Mesothelial cell of epicardium (in vitro differentiated cells): ENCODE measurements at regions not wholly inside any gene's neighbourhood (a gene's known extent, or its start where the extent isn't known, plus 50 kb on each side); places are given as distances from the start of the nearest gene placed in this dataset.

Experiments
- DNase-seq, 2 experiments: peaks; one replicate each; pipeline ENCODE4 v3.0.0; 2021; ENCODE audit warnings: low spot score in 2 of 2; ENCODE audit not compliant: unreplicated experiment in 2 of 2
- H3K27ac Mint-ChIP-seq: 2 replicates; pipeline ENCODE4 v1.8.0; 2021; ENCODE audit warnings: mixed read lengths
- H3K27me3 Mint-ChIP-seq: 2 replicates; pipeline ENCODE4 v1.8.0; 2021; ENCODE audit warnings: low read depth, mixed read lengths
- H3K36me3 Mint-ChIP-seq: 2 replicates; pipeline ENCODE4 v1.8.0; 2021; ENCODE audit warnings: mixed read lengths
- H3K4me1 Mint-ChIP-seq: 2 replicates; pipeline ENCODE4 v1.8.0; 2021; ENCODE audit warnings: mixed read lengths
- H3K4me3 Mint-ChIP-seq: 2 replicates; pipeline ENCODE4 v1.8.0; 2021; ENCODE audit warnings: mild to moderate bottlenecking, moderate library complexity, mixed read lengths
- H3K9me3 Mint-ChIP-seq: 2 replicates; pipeline ENCODE4 v1.8.0; 2021; ENCODE audit warnings: mixed read lengths
- TF ChIP-seq, protein P1 (sequence below): fragments of 200-600 bp; sonication (generic); IDR thresholded peaks from one replicate; pipeline ENCODE4 v1.5.0; 2021; ENCODE audit warnings: antibody characterized with exemption; ENCODE audit not compliant: unreplicated experiment

DNA sequence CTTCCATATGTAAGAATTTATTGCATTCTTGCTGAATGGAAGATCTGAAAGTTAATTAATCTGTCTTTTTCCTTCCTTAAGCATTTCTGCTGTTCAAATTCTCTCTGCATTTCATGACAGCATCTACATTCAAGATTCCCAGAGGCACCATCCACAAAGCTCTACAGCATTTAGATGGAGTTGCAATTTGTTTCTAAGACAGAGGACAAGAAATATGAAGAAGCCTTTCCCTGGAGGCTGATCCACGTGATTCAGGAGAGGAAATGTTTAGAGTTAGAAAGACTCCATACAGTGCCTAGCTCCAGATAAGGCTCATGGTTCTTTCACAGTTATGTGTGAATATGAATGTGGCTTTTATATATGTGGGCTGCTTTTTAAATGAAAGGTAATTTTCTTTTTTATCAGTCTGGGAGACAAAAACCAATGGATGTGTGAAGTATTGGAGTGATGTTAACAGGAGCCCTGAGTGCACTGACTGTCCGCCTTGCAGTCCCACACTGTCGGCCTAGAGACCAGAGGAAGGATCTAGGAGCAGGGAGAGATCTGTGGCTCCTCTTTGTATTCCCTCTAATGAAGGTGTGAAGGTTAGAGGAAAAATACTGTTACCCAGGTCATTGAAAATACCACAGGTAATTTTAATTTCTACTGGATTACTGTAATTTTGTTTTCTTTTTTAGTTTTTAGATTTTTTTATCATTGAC, 686.6 kb upstream of the GJE1 start:
- Mint-ChIP-seq H3K4me1 (no peaks in the 10 kb centered on the region), H3K27me3 (no peaks in the 10 kb centered on the region), H3K4me3 (no peak overlapping the region), H3K36me3 (no peaks in the 10 kb centered on the region), H3K9me3 (peaks cover 1% of the 10 kb centered on the region), H3K27ac (no peak overlapping the region)
- DNase-seq = no peak
- TF ChIP-seq, protein P1, sequence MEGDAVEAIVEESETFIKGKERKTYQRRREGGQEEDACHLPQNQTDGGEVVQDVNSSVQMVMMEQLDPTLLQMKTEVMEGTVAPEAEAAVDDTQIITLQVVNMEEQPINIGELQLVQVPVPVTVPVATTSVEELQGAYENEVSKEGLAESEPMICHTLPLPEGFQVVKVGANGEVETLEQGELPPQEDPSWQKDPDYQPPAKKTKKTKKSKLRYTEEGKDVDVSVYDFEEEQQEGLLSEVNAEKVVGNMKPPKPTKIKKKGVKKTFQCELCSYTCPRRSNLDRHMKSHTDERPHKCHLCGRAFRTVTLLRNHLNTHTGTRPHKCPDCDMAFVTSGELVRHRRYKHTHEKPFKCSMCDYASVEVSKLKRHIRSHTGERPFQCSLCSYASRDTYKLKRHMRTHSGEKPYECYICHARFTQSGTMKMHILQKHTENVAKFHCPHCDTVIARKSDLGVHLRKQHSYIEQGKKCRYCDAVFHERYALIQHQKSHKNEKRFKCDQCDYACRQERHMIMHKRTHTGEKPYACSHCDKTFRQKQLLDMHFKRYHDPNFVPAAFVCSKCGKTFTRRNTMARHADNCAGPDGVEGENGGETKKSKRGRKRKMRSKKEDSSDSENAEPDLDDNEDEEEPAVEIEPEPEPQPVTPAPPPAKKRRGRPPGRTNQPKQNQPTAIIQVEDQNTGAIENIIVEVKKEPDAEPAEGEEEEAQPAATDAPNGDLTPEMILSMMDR = no peak

DNA sequence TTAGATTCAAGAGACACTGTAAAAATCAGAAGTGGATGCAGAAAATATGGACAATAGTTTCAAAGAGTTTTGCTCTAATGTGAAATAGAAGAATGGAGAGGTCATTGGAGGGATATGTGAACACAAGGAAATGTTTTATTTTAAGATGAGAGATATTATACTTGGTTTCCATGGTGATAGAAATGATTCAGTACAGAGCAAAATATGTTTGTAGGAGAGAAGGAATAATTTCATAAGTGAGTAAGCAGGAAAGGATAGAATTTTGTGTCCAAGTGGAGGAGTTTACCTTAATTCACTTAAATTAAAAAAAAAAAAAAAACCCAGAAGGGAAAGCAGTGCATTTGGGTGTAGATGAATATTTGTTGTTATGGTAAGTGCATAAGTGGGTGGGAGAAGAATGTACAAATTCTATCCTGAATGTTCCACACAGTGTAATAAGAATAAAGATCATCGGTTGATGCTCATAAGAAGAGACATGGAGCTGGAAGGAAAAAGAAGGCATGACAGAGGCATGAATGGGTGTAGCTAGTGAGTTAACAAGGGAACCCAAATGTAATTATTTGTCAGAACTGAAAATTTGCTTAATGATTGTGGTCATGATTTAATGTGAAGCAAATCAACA, 688.9 kb upstream of the GJE1 start:
- no peak for DNase-seq
- H3K36me3 Mint-ChIP-seq = no peaks in the 10 kb centered on the region
- H3K9me3 Mint-ChIP-seq = peaks cover 14% of the 10 kb centered on the region
- H3K27me3 Mint-ChIP-seq = no peaks in the 10 kb centered on the region
- TF ChIP-seq, protein P1 = no peak
- H3K4me1 Mint-ChIP-seq = no peaks in the 10 kb centered on the region
- no peak overlapping the region for H3K4me3 Mint-ChIP-seq
- H3K27ac Mint-ChIP-seq = no peak overlapping the region

DNA sequence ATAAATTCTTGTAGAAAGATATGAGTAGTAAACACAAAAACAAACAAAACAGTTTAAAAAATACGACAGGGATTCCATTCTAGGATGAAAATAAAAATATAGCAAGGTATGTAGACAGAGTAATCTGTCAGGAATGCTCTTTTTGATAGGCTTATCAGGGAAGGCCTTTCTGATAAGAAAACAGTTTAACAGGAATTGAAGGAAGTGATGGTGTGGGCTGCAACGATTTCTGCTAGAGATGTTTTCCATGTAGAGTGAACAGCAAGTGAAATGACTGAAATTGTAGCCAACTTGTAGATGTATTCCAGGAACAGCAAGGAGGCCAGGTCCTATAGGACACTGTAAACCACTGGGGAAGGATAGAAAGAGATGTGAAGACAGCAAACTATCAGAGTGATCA, 689.7 kb upstream of the GJE1 start:
- H3K4me1 Mint-ChIP-seq = no peaks in the 10 kb centered on the region
- DNase-seq = no peak

DNA sequence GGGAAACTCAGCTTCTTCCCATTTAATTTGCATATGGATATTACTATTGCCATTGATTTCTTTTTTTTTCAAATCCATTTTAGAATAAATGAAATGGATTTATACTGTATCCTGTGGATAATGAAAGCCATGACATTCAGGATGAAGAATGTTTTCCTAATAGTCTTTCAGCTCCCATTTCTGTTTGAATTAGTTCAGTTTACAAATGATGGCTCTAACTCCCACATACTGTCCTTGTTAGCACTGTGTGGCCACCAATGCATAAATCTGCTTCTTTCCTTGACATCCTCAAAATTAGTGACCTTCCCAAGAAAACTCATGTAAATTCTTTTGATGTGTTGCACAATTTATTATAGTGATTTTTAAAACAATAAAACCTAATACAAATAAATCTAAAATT, 693.2 kb upstream of the GJE1 start:
- no peak overlapping the region for H3K4me3 Mint-ChIP-seq
- peaks cover 28% of the 10 kb centered on the region for H3K9me3 Mint-ChIP-seq
- no peaks in the 10 kb centered on the region for H3K27me3 Mint-ChIP-seq
- TF ChIP-seq, protein P1 = no peak
- H3K27ac Mint-ChIP-seq = no peak overlapping the region
- H3K4me1 Mint-ChIP-seq = no peaks in the 10 kb centered on the region
- no peak for DNase-seq
- H3K36me3 Mint-ChIP-seq = no peaks in the 10 kb centered on the region

More for the DNA sequence above, 689.7 kb upstream of the GJE1 start:
- H3K9me3 Mint-ChIP-seq = peaks cover 14% of the 10 kb centered on the region
- H3K36me3 Mint-ChIP-seq = no peaks in the 10 kb centered on the region
- H3K27me3 Mint-ChIP-seq = no peaks in the 10 kb centered on the region
- TF ChIP-seq, protein P1 = no peak
- no peak overlapping the region for H3K4me3 Mint-ChIP-seq
- H3K27ac Mint-ChIP-seq = no peak overlapping the region

DNA sequence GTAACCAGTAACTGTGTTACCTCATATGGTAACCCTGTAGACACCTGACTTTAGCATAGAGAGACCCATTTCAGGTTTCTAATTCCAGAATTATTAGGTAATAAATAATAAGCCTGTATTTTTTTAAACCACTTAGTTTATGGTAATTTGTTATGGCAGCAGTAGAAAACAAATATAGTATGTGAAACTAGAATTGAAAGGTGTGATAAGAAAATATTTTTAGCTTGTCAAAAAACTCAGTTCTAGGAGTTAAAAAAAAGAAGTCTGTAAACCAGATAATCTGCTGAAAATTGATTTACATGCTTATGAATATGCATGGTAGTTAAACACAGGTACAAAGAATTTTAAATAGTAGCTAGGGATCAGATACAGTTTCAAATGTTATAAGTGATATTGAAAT, 695.0 kb upstream of the GJE1 start:
- Mint-ChIP-seq H3K36me3 (no peaks in the 10 kb centered on the region), H3K4me1 (no peaks in the 10 kb centered on the region), H3K4me3 (no peak overlapping the region), H3K9me3 (peaks cover 32% of the 10 kb centered on the region), H3K27me3 (no peaks in the 10 kb centered on the region), H3K27ac (no peak overlapping the region)
- TF ChIP-seq, protein P1 = no peak
- DNase-seq = no peak
